Skeletal muscle cell (primary cell): ENCODE measurements at regions not wholly inside any gene's neighbourhood (a gene's known extent, or its start where the extent isn't known, plus 50 kb on each side); places are given as distances from the start of the nearest gene placed in this dataset.

Experiments
- DNase-seq: peaks from one replicate; pipeline ENCODE4 v3.0.0-alpha.2; 2010; ENCODE audit warnings: low read depth
- H3K4me3 ChIP-seq: 2 replicates; pipeline ENCODE4 v1.5.1; 2011; ENCODE audit warnings: low read depth, mild to moderate bottlenecking, control low read depth, low read length, moderate library complexity

DNA sequence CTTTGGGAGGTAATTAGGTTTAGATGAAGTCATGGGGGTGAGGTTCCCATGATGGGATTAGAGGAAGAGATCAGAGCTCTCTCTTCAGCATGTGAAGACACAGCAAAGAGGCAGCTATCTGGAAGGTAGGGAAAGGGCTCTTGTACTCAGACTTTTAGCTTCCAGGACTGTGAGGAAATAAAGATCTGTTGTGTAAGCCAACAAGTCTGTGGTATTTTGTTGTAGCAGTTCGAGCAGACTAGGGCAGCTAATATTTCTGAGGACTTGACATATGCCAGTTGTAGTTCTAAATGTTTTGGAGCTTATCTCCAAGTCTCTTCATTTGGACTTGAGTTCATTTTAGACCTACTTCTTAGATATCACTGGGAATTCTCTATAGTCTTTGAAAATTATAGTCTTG is 137.3 kb upstream of the PDE5A start:
- DNase-seq = no peak
- H3K4me3 ChIP-seq = no peak overlapping the region

DNA sequence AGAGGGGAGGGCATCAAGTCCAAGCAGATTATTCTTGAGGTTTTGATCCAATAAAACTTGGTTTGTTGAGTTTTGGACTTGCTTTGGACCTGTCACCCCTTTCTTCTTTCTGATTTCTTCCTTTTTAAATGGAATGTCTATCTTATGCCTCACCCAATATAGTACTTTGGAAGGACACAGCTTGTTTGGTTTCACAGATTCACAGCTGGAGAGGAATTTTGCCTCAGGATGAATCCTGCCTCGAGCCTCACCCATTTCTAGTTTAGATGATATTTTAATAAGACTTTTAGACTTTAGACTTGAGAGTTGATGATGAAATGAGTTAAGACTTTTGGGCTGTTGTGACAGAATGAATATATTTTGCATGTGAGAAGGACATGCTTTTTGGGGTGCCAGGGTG is 136.9 kb upstream of the PDE5A start:
- no peak overlapping the region for H3K4me3 ChIP-seq
- DNase-seq = no peak

DNA sequence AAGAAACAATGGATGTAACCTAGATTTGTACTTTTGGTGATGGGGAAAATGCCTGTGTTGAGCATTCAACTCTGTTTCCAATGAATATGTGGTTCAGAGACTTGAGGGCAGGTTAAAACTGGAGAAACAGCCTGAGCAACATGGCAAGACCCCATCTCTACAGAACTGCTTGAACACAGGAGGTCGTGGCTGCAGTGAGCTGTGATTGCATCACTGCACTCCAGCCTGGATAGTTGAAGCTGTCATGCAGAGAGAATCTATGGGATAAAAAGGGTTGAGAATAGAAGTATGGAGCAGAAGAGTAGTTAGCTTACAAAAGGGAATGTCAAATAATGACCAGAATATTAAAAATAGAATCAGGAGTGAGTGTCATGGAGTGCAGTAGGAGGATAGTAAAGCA is 134.8 kb upstream of the PDE5A start:
- DNase-seq = no peak
- no peak overlapping the region for H3K4me3 ChIP-seq

GRCh38 chr4:119755599-119755998 is 127.0 kb upstream of the PDE5A start:
- DNase-seq = no peak
- H3K4me3 ChIP-seq = no peak overlapping the region

GRCh38 chr4:119752936-119753335 is 124.3 kb upstream of the PDE5A start:
- no peak overlapping the region for H3K4me3 ChIP-seq
- DNase-seq = no peak

GRCh38 chr4:119750771-119751170 is 122.2 kb upstream of the PDE5A start:
- DNase-seq = no peak
- no peak overlapping the region for H3K4me3 ChIP-seq

- H3K4me3 ChIP-seq = no peak overlapping the region
- no peak for DNase-seq
Observed at GRCh38 chr4:119750048-119750447, 121.4 kb upstream of the PDE5A start.

DNA sequence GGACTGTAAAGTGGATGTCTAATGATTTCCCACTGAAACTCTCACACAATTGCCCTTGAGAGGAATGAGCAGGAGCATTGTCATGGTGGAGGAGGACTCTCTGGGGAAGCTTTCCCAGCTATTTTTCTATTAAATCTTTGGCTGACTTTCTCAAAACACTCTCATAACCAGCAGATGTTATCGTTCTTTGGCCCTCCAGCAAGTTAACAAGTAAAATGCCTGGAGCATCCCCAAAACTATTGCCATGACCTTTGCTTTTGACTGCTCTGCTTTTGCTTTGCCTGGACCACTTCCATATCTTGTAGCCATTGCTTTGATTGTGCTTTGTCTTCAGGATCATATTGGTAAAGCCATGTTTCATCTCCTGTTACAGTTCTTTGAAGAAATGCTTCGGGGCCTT is 120.2 kb upstream of the PDE5A start:
- no peak overlapping the region for H3K4me3 ChIP-seq
- DNase-seq = no peak

DNA sequence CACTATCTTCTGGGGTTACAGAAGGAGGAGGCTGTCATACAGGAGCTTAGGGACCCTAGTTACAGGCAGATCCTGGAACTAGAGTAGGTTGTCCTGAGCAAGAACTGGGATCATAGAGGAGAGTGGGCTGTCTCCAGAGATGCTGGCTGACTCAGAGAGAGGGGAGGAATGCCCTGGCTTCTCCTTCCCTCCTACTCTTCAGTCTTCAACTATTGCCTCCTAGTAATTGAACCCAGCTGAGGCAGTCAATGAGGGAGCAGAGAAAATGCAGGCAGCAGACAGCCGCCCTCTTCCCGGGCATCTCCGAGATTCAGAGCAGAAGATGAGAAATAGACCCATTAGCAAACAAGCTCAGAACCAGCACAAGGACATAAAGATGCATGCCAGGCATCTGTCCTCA is 118.3 kb upstream of the PDE5A start:
- no peak overlapping the region for H3K4me3 ChIP-seq
- DNase-seq = no peak

DNA sequence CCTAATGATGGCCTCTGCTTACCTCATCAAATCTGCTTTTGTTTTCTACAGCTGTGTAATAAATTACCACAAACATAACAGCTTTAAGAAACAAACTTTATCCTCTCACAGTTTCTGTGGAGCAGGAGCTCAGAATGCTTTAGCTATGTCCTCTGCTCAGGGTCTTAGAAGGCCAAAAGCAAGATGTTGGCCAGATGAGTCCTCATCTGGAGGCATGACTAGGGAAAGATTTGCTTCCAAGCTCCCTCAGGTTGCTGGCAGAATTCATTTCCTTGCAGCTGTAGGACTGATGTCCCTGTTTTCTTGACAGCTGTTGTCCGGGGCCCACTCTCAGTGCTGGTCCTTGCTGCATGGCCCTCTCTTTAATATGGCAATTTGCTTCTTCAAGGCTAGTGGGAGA is 116.7 kb upstream of the PDE5A start:
- H3K4me3 ChIP-seq = no peak overlapping the region
- no peak for DNase-seq

- H3K4me3 ChIP-seq = no peak overlapping the region
- no peak for DNase-seq
Observed at GRCh38 chr4:119744580-119744979, 116.0 kb upstream of the PDE5A start.

GRCh38 chr4:119743644-119744043 is 115.0 kb upstream of the PDE5A start:
- H3K4me3 ChIP-seq = no peak overlapping the region
- DNase-seq = no peak

- DNase-seq = no peak
- no peak overlapping the region for H3K4me3 ChIP-seq
Observed at GRCh38 chr4:119739796-119740195, 111.2 kb upstream of the PDE5A start.

DNA sequence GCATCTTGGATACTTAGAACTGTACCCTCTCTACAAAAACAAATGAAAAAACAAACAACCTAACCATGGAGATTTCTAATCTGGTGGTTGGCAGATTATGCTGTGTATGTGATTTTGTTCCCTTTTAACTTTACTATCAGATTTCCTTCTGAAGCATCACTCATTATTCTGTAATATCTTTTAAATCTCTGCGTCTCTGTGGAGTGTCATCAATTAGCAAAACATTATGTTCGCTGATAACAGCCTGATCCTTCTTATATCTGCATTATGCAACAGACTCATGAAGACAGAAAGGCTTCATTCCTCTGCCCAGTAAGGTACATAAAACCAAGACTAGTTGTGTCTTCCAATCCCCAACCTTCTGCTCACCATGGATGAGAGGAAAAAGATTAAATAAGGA is 110.3 kb upstream of the PDE5A start:
- DNase-seq = no peak
- H3K4me3 ChIP-seq = no peak overlapping the region

- no peak for DNase-seq
- no peak overlapping the region for H3K4me3 ChIP-seq
Observed at GRCh38 chr4:119736559-119736958, 108.0 kb upstream of the PDE5A start.

DNA sequence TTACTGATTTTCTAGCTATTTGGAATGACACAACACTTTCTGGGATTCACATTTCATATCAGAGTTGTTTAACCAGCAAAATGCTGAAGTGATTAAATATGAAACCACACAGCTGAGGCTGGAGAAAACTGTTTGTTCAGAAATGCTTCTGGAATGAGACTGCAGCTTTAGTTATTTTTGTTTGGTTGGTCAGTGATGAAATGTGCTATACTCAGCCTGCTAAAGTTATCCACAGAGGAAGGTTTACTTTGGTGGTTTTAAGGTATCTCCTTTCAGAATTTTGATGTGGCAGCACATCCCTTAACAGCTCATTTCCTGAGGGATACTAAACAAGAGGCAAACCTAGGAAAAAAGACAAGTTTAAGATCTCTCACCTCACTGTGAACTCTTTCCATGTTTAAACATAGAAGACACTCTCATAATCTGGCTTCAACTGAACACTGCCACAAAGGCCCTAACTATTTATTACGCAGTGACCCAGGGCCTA is 106.6 kb upstream of the PDE5A start:
- DNase-seq = peak; percentile 89
- H3K4me3 ChIP-seq = no peak overlapping the region

GRCh38 chr4:119733431-119733830 is 104.8 kb upstream of the PDE5A start:
- no peak for DNase-seq
- H3K4me3 ChIP-seq = no peak overlapping the region

DNA sequence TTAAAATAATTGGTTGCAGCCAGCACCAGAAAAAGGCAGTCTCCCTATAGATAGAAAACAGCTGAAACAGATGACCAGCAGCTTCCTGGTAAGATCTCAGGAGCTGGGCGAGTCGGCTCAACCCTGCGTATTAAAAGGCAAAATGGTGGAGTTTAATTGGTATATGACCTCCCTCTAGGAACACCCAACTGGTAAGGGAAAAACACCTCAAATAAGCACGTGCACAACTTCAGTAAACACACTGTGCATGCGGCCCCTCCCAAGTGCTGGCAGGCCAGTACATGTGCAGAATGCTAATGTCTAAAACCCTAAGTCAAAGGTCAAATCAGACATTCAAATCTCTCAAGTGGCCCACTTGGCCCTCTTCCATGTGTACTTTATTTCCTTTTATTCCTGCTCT is 103.2 kb upstream of the PDE5A start:
- no peak overlapping the region for H3K4me3 ChIP-seq
- DNase-seq = no peak

GRCh38 chr4:119731146-119731742 is 102.6 kb upstream of the PDE5A start:
- no peak overlapping the region for H3K4me3 ChIP-seq
- no peak for DNase-seq

GRCh38 chr4:119730671-119730950 is 102.0 kb upstream of the PDE5A start:
- no peak for DNase-seq
- no peak overlapping the region for H3K4me3 ChIP-seq

- no peak overlapping the region for H3K4me3 ChIP-seq
Observed at GRCh38 chr4:119729835-119730670, 101.4 kb upstream of the PDE5A start.

More at GRCh38 chr4:119729835-119730670, 101.4 kb upstream of the PDE5A start:
- DNase-seq = peak; percentile 59
